ENCODE measurements at regions not wholly inside any gene's neighbourhood (a gene's known extent, or its start where the extent isn't known, plus 50 kb on each side); places are given as distances from the start of the nearest gene placed in this dataset.

DNA sequence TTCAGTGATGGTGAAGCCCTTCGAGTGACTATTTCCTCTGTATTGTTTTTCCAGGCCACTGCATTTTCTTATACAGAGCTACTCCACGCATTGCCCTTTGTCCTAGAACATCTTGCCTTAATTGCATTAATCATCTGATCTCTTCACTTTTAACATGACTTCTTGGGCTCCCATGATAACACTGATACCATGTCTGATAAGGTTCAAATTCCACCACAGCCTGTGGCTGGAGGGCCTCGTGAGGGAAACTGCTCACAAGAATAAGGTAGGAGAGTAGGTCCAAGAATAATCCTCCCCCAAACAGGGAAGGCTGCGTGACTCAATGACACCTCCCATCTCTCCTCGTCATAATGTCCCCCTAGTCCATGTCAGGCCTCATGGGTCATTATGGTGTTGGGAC lies 165.5 kb upstream of the ECI2 start:
- Histone ChIP-seq H3K79me2 (ENCODE audit: control insufficient read depth, insufficient read depth, low read length) (no peaks in the 10 kb centered on the region), H3K27ac (ENCODE audit: insufficient read depth, low read depth, low read length) (no peak overlapping the region), H4K20me1 (replicated peaks; ENCODE audit: control insufficient read depth, extremely low read depth, insufficient read depth, low read length) (no peaks in the 10 kb centered on the region), H2AFZ (ENCODE audit: low read depth, low read length) (no peak overlapping the region), H3K36me3 (ENCODE audit: control insufficient read depth in 2 of 2, extremely low read depth in 1 of 2, insufficient read depth in 2 of 2, low read length in 2 of 2) (no peaks in the 10 kb centered on the region), H3K4me3 (replicated peaks in 1 of 3; ENCODE audit: insufficient read depth in 1 of 3, low read depth in 1 of 3, low read length in 3 of 3) (no peak overlapping the region), H3K9ac (replicated peaks; ENCODE audit: extremely low read depth, insufficient read depth, low read length) (no peak overlapping the region), H3K9me1 (replicated peaks; ENCODE audit: control insufficient read depth, extremely low read depth, insufficient read depth, low read length) (no peaks in the 10 kb centered on the region), H3K4me2 (ENCODE audit: insufficient read depth, low read length) (no peak overlapping the region), H3K27me3 (ENCODE audit: control insufficient read depth in 2 of 2, insufficient read depth in 2 of 2, low read length in 2 of 2) (peaks cover 0 to under 1% of the 10 kb centered on the region in 2 experiments), H3K4me1 (ENCODE audit: control insufficient read depth, extremely low read depth, insufficient read depth, low read length) (no peaks in the 10 kb centered on the region), H3K9me3 (replicated peaks; ENCODE audit: control insufficient read depth, insufficient read depth, low read length) (no peaks in the 10 kb centered on the region)
- dilution Hi-C loops (cut with MboI; ENCODE audit: extremely low pct_ligation_motif_present, low sequenced_read_pairs) (no loop called here), intact Hi-C loops (cut with micrococcal nuclease) (no loop called here)
- CTCF ChIA-PET, result no interaction called here
- DNase-seq (ENCODE audit: low read depth, low spot score) (no peak), FAIRE-seq (no peak)
- no TSS peak for BruUV-seq (replicated peaks)
- POLR2A ChIA-PET, result no interaction called here
- TF ChIP-seq FOS (IDR thresholded peaks at IDR 0.05; ENCODE audit: borderline replicate concordance, insufficient read depth, low read length) (no peak), GATA2 (IDR thresholded peaks at IDR 0.05; ENCODE audit: insufficient read depth, insufficient read length, low read depth, low read length) (no peak), POLR2A (IDR thresholded peaks at IDR 0.05; ENCODE audit: low read depth, low read length) (no peak), MYC (IDR thresholded peaks at IDR 0.05; ENCODE audit: low read depth, low read length) (no peak)

DNA sequence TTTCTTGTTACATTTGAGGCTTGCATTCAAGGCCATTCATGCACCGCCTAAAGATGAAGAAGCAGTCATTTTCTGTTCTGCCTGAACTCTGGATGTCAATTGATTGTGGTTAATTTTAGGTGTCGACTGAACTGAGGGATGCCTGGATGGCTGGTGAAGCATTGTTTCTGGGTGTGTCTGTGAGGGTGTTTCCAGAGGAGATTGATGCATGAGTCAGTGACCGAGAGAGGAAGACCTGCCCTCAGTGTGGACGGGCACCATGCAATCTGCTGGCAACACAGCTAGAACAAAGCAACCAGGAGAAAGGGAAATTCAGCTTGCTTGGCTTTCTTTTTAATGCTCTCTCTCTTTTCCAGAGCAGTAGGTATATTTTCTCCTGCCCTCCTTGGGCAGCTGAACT lies 164.1 kb upstream of the ECI2 start:
- Histone ChIP-seq H3K27ac (ENCODE audit: insufficient read depth, low read depth, low read length) (no peak overlapping the region), H3K9me3 (replicated peaks; ENCODE audit: control insufficient read depth, insufficient read depth, low read length) (no peaks in the 10 kb centered on the region), H3K9me1 (replicated peaks; ENCODE audit: control insufficient read depth, extremely low read depth, insufficient read depth, low read length) (no peaks in the 10 kb centered on the region), H3K9ac (replicated peaks; ENCODE audit: extremely low read depth, insufficient read depth, low read length) (no peak overlapping the region), H3K4me2 (ENCODE audit: insufficient read depth, low read length) (no peak overlapping the region), H2AFZ (ENCODE audit: low read depth, low read length) (no peak overlapping the region), H3K4me1 (ENCODE audit: control insufficient read depth, extremely low read depth, insufficient read depth, low read length) (no peaks in the 10 kb centered on the region), H3K4me3 (replicated peaks in 1 of 3; ENCODE audit: insufficient read depth in 1 of 3, low read depth in 1 of 3, low read length in 3 of 3) (no peak overlapping the region), H3K27me3 (ENCODE audit: control insufficient read depth in 2 of 2, insufficient read depth in 2 of 2, low read length in 2 of 2) (no peaks in the 10 kb centered on the region), H3K79me2 (ENCODE audit: control insufficient read depth, insufficient read depth, low read length) (no peaks in the 10 kb centered on the region), H4K20me1 (replicated peaks; ENCODE audit: control insufficient read depth, extremely low read depth, insufficient read depth, low read length) (no peaks in the 10 kb centered on the region), H3K36me3 (ENCODE audit: control insufficient read depth in 2 of 2, extremely low read depth in 1 of 2, insufficient read depth in 2 of 2, low read length in 2 of 2) (no peaks in the 10 kb centered on the region)
- BruUV-seq (replicated peaks), result no TSS peak
- CTCF ChIA-PET, result interaction anchor here (1.0 kb wide), 2 partner anchors 35 to 89 kb away, joined by 3 to 4 read pairs; no protein-coding TSS in a partner anchor
- dilution Hi-C loops (cut with MboI; ENCODE audit: extremely low pct_ligation_motif_present, low sequenced_read_pairs) (no loop called here), intact Hi-C loops (cut with micrococcal nuclease) (no loop called here)
- peak; percentile 22 for DNase-seq (ENCODE audit: low read depth, low spot score)
- TF ChIP-seq JUN (IDR thresholded peaks at IDR 0.05; ENCODE audit: borderline replicate concordance, insufficient read depth, insufficient read length, low read depth), result no peak
- no peak for TF ChIP-seq POLR2A (IDR thresholded peaks at IDR 0.05; ENCODE audit: low read depth, low read length)
- no peak for TF ChIP-seq GATA2 (IDR thresholded peaks at IDR 0.05; ENCODE audit: insufficient read depth, insufficient read length, low read depth, low read length)
- TF ChIP-seq FOS (IDR thresholded peaks at IDR 0.05; ENCODE audit: borderline replicate concordance, insufficient read depth, low read length), result no peak
- peak; percentile 81 for FAIRE-seq
- POLR2A ChIA-PET, result no interaction called here
